Endothelial cell (in vitro differentiated cells): ENCODE measurements at regions not wholly inside any gene's neighbourhood (a gene's known extent, or its start where the extent isn't known, plus 50 kb on each side); places are given as distances from the start of the nearest gene placed in this dataset.

ENCODE experiments used
- DNase-seq: peaks from one replicate; pipeline ENCODE4 v3.0.0; 2021; ENCODE audit warnings: low spot score
- H3K27ac Mint-ChIP-seq: one replicate; pipeline ENCODE4 v1.8.0; 2021; ENCODE audit warnings: mixed read lengths, inconsistent platforms; ENCODE audit not compliant: unreplicated experiment
- H3K27me3 Mint-ChIP-seq: one replicate; pipeline ENCODE4 v1.8.0; 2021; ENCODE audit warnings: mild to moderate bottlenecking, moderate library complexity, mixed read lengths, inconsistent platforms; ENCODE audit not compliant: unreplicated experiment
- H3K36me3 Mint-ChIP-seq: one replicate; pipeline ENCODE4 v1.8.0; 2021; ENCODE audit warnings: mild to moderate bottlenecking, low read depth, mixed read lengths, inconsistent platforms; ENCODE audit not compliant: unreplicated experiment
- H3K4me1 Mint-ChIP-seq: one replicate; pipeline ENCODE4 v1.8.0; 2021; ENCODE audit warnings: mild to moderate bottlenecking, mixed read lengths, inconsistent platforms; ENCODE audit not compliant: unreplicated experiment
- H3K4me3 Mint-ChIP-seq: one replicate; pipeline ENCODE4 v1.8.0; 2021; ENCODE audit warnings: mild to moderate bottlenecking, mixed read lengths, inconsistent platforms; ENCODE audit not compliant: unreplicated experiment
- H3K9me3 Mint-ChIP-seq: one replicate; pipeline ENCODE4 v1.8.0; 2021; ENCODE audit warnings: mixed read lengths, inconsistent platforms; ENCODE audit not compliant: unreplicated experiment
- TF ChIP-seq, protein P1 (sequence below): fragments of 200-600 bp; sonication (generic); IDR thresholded peaks from one replicate; pipeline ENCODE4 v1.5.0; 2021; ENCODE audit warnings: antibody characterized with exemption; ENCODE audit not compliant: unreplicated experiment

DNA sequence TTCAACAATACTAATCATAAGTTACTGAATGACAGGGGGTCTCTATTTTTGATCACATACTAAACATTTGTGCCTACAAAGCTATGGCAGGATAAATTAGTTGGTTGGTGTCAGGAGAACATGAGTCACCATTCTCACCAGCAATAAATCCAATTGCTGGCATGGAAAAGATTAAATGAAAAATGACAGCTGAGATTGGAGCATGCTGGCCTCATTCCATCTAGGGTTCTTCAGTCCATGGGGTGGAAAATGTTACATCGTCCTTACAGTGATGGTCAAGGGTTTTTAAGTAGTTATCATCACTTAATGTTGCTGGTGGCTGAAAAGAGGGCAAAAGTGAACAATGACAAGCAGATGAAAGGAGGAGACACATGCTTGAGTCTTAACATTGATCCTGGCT lies 180.1 kb upstream of the BCL6 start:
- H3K4me3 Mint-ChIP-seq, result no peak overlapping the region
- H3K27me3 Mint-ChIP-seq, result peaks cover 2% of the 10 kb centered on the region
- DNase-seq, result no peak
- no peaks in the 10 kb centered on the region for H3K4me1 Mint-ChIP-seq
- H3K36me3 Mint-ChIP-seq, result no peaks in the 10 kb centered on the region
- TF ChIP-seq, protein P1, sequence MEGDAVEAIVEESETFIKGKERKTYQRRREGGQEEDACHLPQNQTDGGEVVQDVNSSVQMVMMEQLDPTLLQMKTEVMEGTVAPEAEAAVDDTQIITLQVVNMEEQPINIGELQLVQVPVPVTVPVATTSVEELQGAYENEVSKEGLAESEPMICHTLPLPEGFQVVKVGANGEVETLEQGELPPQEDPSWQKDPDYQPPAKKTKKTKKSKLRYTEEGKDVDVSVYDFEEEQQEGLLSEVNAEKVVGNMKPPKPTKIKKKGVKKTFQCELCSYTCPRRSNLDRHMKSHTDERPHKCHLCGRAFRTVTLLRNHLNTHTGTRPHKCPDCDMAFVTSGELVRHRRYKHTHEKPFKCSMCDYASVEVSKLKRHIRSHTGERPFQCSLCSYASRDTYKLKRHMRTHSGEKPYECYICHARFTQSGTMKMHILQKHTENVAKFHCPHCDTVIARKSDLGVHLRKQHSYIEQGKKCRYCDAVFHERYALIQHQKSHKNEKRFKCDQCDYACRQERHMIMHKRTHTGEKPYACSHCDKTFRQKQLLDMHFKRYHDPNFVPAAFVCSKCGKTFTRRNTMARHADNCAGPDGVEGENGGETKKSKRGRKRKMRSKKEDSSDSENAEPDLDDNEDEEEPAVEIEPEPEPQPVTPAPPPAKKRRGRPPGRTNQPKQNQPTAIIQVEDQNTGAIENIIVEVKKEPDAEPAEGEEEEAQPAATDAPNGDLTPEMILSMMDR, result no peak
- H3K27ac Mint-ChIP-seq, result no peak overlapping the region
- H3K9me3 Mint-ChIP-seq, result no peaks in the 10 kb centered on the region

DNA sequence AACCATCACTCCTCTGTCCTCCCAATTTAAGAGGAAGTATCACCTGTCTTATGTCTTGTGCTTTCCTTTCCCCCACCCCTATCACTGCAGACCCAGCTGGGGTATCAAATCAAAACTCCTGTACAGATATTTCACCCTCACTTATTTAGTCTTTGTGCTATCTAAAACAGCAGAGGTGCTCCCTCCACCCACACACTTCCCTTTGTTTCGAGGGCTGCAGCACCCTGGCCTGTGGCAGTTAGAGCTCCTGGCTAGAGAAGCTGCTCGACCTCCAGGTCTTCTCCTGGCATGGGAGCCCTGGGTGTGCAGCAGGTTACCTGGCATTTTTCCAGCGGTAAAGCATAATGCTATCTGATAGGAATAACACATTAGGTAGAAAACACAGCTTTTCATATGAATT lies 181.4 kb upstream of the BCL6 start:
- Mint-ChIP-seq H3K9me3 (no peaks in the 10 kb centered on the region), H3K27ac (no peak overlapping the region), H3K4me1 (no peaks in the 10 kb centered on the region), H3K36me3 (no peaks in the 10 kb centered on the region), H3K4me3 (no peak overlapping the region), H3K27me3 (peaks cover 2% of the 10 kb centered on the region)
- TF ChIP-seq, protein P1, result no peak
- no peak for DNase-seq

DNA sequence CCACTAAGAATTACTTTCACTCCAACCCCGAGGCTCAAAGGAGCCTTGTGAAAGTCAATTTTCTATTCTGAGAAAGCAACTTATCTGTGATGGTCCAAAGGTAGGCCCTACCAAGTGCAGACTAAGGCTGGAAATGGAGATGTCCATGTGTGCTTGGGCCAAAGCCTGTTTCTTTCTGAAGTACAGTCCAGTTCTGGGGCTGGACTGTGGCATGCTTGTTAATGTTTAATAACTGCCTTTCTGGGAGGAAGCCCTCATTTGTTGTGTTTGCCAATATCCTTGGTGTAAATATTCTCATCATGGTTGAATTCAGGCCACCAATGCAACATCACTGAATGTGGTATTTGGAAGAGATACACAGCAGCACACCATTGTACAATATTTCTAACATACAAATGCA lies 182.3 kb upstream of the BCL6 start:
- no peaks in the 10 kb centered on the region for H3K4me1 Mint-ChIP-seq
- no peak for DNase-seq
- H3K36me3 Mint-ChIP-seq, result no peaks in the 10 kb centered on the region
- H3K4me3 Mint-ChIP-seq, result no peak overlapping the region
- H3K27me3 Mint-ChIP-seq, result peaks cover 2% of the 10 kb centered on the region
- no peaks in the 10 kb centered on the region for H3K9me3 Mint-ChIP-seq
- H3K27ac Mint-ChIP-seq, result no peak overlapping the region
- TF ChIP-seq, protein P1, result no peak

DNA sequence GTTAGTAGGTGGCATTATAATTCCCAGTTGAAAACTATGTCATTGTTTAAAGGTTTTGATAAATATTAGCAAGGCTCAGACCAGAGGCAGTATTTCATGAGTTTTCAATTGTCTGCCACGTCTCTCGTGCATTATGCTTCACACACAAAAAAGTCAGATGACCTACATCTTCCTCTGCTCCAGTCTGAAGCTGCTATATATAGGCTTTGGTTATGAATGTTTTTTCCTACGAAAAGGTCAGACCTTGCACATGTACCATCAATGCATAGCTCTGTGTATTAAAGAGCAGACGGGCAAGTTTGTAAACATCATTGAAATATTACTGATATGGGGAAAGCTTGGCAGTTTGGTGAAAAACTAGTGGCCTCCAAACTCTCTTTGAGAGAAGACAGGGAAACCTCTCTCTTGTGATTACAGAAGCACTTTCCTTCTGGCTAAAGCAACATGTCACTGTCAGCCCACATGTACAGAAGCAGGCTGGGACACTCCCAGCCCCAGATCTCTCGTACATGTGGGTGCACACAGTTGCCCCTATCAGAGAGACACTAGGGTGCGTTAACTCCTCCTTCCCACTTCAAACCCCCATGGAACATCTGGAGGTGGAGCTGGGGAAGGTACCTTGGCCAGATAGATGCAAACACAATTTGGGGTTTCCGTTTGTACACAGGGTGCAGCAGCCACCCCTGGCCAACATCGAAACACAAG lies 184.0 kb upstream of the BCL6 start:
- Mint-ChIP-seq H3K27me3 (no peaks in the 10 kb centered on the region), H3K4me1 (no peaks in the 10 kb centered on the region), H3K9me3 (no peaks in the 10 kb centered on the region), H3K27ac (no peak overlapping the region), H3K4me3 (no peak overlapping the region), H3K36me3 (no peaks in the 10 kb centered on the region)
- TF ChIP-seq, protein P1, result no peak
- DNase-seq, result no peak

DNA sequence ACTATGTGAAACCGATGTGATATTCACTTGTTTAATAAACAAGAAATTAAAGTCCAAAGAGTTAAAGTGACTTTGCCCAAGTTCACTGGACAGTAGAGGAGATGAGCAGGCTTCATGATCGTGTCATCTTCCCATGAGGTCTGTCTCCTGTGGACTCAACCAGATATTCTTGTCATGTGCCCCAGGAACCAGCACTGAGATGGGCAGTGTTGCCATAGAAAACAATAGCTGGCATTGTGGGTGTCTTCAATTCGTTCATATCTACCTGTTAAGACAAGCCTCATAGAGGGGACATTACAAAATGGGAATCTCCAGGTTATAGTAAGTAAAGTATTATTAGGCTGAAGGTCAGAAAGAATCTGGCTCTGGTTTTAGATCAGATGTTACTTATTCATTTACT lies 184.8 kb upstream of the BCL6 start:
- H3K9me3 Mint-ChIP-seq, result no peaks in the 10 kb centered on the region
- DNase-seq, result no peak
- H3K27ac Mint-ChIP-seq, result no peak overlapping the region
- H3K27me3 Mint-ChIP-seq, result no peaks in the 10 kb centered on the region
- H3K4me1 Mint-ChIP-seq, result no peaks in the 10 kb centered on the region
- H3K36me3 Mint-ChIP-seq, result no peaks in the 10 kb centered on the region
- TF ChIP-seq, protein P1, result no peak
- no peak overlapping the region for H3K4me3 Mint-ChIP-seq
